K562 (cell line): ENCODE measurements at regions not wholly inside any gene's neighbourhood (a gene's known extent, or its start where the extent isn't known, plus 50 kb on each side); places are given as distances from the start of the nearest gene placed in this dataset.

Source experiments
- BCL6 ChIP-seq: fragments of 250-450 bp; sonication (Bioruptor Pico); IDR thresholded peaks from 2 replicates; pipeline ENCODE4 v1.4.0; 2020
- BRF2 ChIP-seq: IDR thresholded peaks from 3 replicates; pipeline ENCODE4 v1.6.1; 2011; ENCODE audit warnings: borderline replicate concordance, mild to moderate bottlenecking; ENCODE audit not compliant: insufficient read length, insufficient read depth
- COPS2 ChIP-seq: fragments of 450-650 bp; conservative IDR thresholded peaks from 2 replicates; pipeline ENCODE4 v1.6.1; 2016; ENCODE audit warnings: mild to moderate bottlenecking, moderate library complexity
- MXD1 ChIP-seq: fragments of 250-450 bp; sonication (Bioruptor Pico); IDR thresholded peaks from 2 replicates; pipeline ENCODE4 v1.8.0; 2021; ENCODE audit warnings: borderline replicate concordance, mild to moderate bottlenecking, moderate library complexity; ENCODE audit not compliant: poor library complexity, severe bottlenecking
- SNIP1 ChIP-seq: fragments of 450-650 bp; IDR thresholded peaks from 2 replicates; pipeline ENCODE4 v1.7.1; 2017; ENCODE audit warnings: low read depth, mild to moderate bottlenecking
- SREBF2 ChIP-seq: sonication (generic); formaldehyde crosslinking; IDR thresholded peaks from 2 replicates; pipeline ENCODE4 v1.4.0; 2020; ENCODE audit warnings: mild to moderate bottlenecking, missing genetic modification reagents
- ZNF316 ChIP-seq: fragments of 450-650 bp; IDR thresholded peaks from 2 replicates; pipeline ENCODE4 v1.6.1; 2016
- ZNF318 ChIP-seq, 2 experiments: fragments of 450-650 bp; IDR thresholded peaks; 2 replicates each; pipeline ENCODE4 v1.6.1; 2016; ENCODE audit warnings: mild to moderate bottlenecking in 2 of 2, borderline replicate concordance in 1 of 2, low read depth in 1 of 2, moderate library complexity in 1 of 2

- TF ChIP-seq BRF2 (no peak), ZNF316 (no peak), BCL6 (CRISPR knock-in tag) (no peak), SNIP1 (no peak), SREBF2 (no peak), MXD1 (CRISPR knock-in tag) (no peak), COPS2 (no peak), ZNF318 (IDR thresholded peaks at IDR 0.05; ENCODE audit: borderline replicate concordance in 1 of 2, low read depth in 1 of 2) (no peak)
Measured at GRCh38 chrX:42269186-42269585, 345.8 kb upstream of the CASK start (continued).
